WTC11 (cell line): ENCODE measurements at regions not wholly inside any gene's neighbourhood (a gene's known extent, or its start where the extent isn't known, plus 50 kb on each side); places are given as distances from the start of the nearest gene placed in this dataset.

ENCODE experiments used
- ATAC-seq: fragments of 200-7000 bp; cut with Tn5 transposase; 2 replicates; pipeline ENCODE4 v1.10.0; 2021; ENCODE audit warnings: mild to moderate bottlenecking, moderate library complexity
- CTCF ChIA-PET: fragments of 300-600 bp; sonication (Branson Sonifier 250); formaldehyde crosslinking; loops from one replicate; lab custom pipeline; 2021; ENCODE audit warnings: antibody characterized with exemption; lab: Charles Lee
- POLR2A ChIA-PET: fragments of 350-600 bp; sonication (Branson Sonifier 250); formaldehyde crosslinking; loops from one replicate; lab custom pipeline; 2021; ENCODE audit warnings: antibody characterized with exemption; lab: Charles Lee
- DNase-seq: peaks from one replicate; pipeline ENCODE4 v3.0.0; 2021; ENCODE audit warnings: low spot score
- H3K27ac Mint-ChIP-seq: 2 replicates; pipeline ENCODE4 v1.8.0; 2021; ENCODE audit warnings: mixed read lengths
- H3K27me3 Mint-ChIP-seq: 2 replicates; pipeline ENCODE4 v1.8.0; 2021; ENCODE audit warnings: low read depth, mild to moderate bottlenecking, moderate library complexity, mixed read lengths
- H3K36me3 Mint-ChIP-seq: 2 replicates; pipeline ENCODE4 v1.8.0; 2021; ENCODE audit warnings: mixed read lengths
- H3K4me1 Mint-ChIP-seq: 2 replicates; pipeline ENCODE4 v1.8.0; 2022; ENCODE audit warnings: mixed read lengths
- H3K4me3 Mint-ChIP-seq: 2 replicates; pipeline ENCODE4 v1.8.0; 2021; ENCODE audit warnings: mild to moderate bottlenecking, moderate library complexity, mixed read lengths
- H3K9me3 Mint-ChIP-seq: 2 replicates; pipeline ENCODE4 v1.8.0; 2021; ENCODE audit warnings: mixed read lengths
- CBFB ChIP-seq: sonication (generic); formaldehyde crosslinking; IDR thresholded peaks from 2 replicates; pipeline ENCODE4 v1.8.1; 2022; ENCODE audit warnings: mild to moderate bottlenecking, low read depth, missing genetic modification reagents
- ESRRA ChIP-seq: sonication (generic); formaldehyde crosslinking; IDR thresholded peaks from 2 replicates; pipeline ENCODE4 v1.8.1; 2022; ENCODE audit warnings: mild to moderate bottlenecking, missing genetic modification reagents, borderline replicate concordance
- ETV6 ChIP-seq: sonication (generic); formaldehyde crosslinking; IDR thresholded peaks from 2 replicates; pipeline ENCODE4 v1.8.1; 2022; ENCODE audit warnings: mild to moderate bottlenecking, missing genetic modification reagents
- FOXK1 ChIP-seq: sonication (generic); formaldehyde crosslinking; IDR thresholded peaks from 2 replicates; pipeline ENCODE4 v1.8.0; 2022; ENCODE audit warnings: mild to moderate bottlenecking, moderate library complexity, missing genetic modification reagents
- GTF2I ChIP-seq: fragments of 250-450 bp; sonication (Bioruptor Pico); conservative IDR thresholded peaks from 2 replicates; pipeline ENCODE4 v1.4.0; 2021; ENCODE audit warnings: mild to moderate bottlenecking
- NFATC4 ChIP-seq: fragments of 250-450 bp; sonication (Bioruptor Pico); IDR thresholded peaks from 2 replicates; pipeline ENCODE4 v1.9.0; 2021; ENCODE audit warnings: mild to moderate bottlenecking
- NR2C2 ChIP-seq: sonication (generic); formaldehyde crosslinking; IDR thresholded peaks from 2 replicates; pipeline ENCODE4 v1.8.0; 2022; ENCODE audit warnings: mild to moderate bottlenecking, missing genetic modification reagents
- SMAD4 ChIP-seq: sonication (generic); formaldehyde crosslinking; IDR thresholded peaks from 2 replicates; pipeline ENCODE4 v1.8.0; 2022; ENCODE audit warnings: mild to moderate bottlenecking, missing genetic modification reagents
- SP1 ChIP-seq: sonication (generic); formaldehyde crosslinking; conservative IDR thresholded peaks from 2 replicates; pipeline ENCODE4 v1.8.1; 2022; ENCODE audit warnings: missing genetic modification reagents
- TEAD4 ChIP-seq: sonication (generic); formaldehyde crosslinking; IDR thresholded peaks from 2 replicates; pipeline ENCODE4 v1.8.0; 2022; ENCODE audit warnings: mild to moderate bottlenecking, missing genetic modification reagents
- TF ChIP-seq, protein P1 (sequence below): sonication (generic); formaldehyde crosslinking; IDR thresholded peaks from 2 replicates; pipeline ENCODE4 v1.8.1; 2023; ENCODE audit warnings: mild to moderate bottlenecking, missing genetic modification reagents, borderline replicate concordance
- TF ChIP-seq, protein P2 (sequence below): sonication (generic); formaldehyde crosslinking; conservative IDR thresholded peaks from 2 replicates; pipeline ENCODE4 v1.8.1; 2023; ENCODE audit warnings: mild to moderate bottlenecking, low read depth, missing genetic modification reagents, moderate library complexity
- TF ChIP-seq, protein P3 (sequence below): fragments of 250-450 bp; sonication (Bioruptor Pico); IDR thresholded peaks from 2 replicates; pipeline ENCODE4 v1.8.0; 2021; ENCODE audit warnings: mild to moderate bottlenecking
- TF ChIP-seq, protein P4 (sequence below): sonication (generic); formaldehyde crosslinking; IDR thresholded peaks from 2 replicates; pipeline ENCODE4 v1.8.0; 2022; ENCODE audit warnings: mild to moderate bottlenecking, missing genetic modification reagents
- TF ChIP-seq, protein P5 (sequence below): sonication (generic); formaldehyde crosslinking; IDR thresholded peaks from 2 replicates; pipeline ENCODE4 v1.8.1; 2023; ENCODE audit warnings: mild to moderate bottlenecking, missing genetic modification reagents
- TF ChIP-seq, protein P6 (sequence below): sonication (generic); formaldehyde crosslinking; IDR thresholded peaks from 2 replicates; pipeline ENCODE4 v1.8.0; 2022; ENCODE audit warnings: mild to moderate bottlenecking, missing genetic modification reagents
- TF ChIP-seq, protein P7 (sequence below): sonication (generic); formaldehyde crosslinking; IDR thresholded peaks from 2 replicates; pipeline ENCODE4 v1.8.1; 2023; ENCODE audit warnings: mild to moderate bottlenecking, missing genetic modification reagents, moderate library complexity

DNA sequence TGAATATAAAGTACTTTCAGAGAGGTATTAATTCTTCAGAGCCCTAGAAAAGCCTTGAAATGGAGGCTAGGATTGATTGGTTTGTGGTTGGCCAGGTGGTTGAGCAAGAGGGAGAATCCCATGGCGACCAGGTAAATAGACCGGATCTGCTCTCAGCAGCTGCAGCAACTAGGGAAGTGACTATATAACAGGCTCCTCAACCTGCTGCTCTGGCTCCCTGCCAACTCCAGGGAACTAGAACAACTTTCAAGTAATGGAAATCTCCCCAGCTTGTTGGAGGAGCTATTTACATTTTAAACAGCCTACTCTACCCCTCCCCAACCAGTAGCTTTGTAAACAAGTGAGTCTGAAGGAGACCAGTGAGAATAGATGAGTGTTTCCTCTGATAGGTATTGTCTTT lies 121.8 kb upstream of the CADM2 start:
- Mint-ChIP-seq H3K4me3 (peak overlapping the region; percentile 45), H3K4me1 (peaks cover 54% of the 10 kb centered on the region), H3K36me3 (peaks cover 25% of the 10 kb centered on the region), H3K9me3 (peaks cover 31% of the 10 kb centered on the region), H3K27ac (peak overlapping the region; percentile 100), H3K27me3 (no peaks in the 10 kb centered on the region)
- ChIA-PET POLR2A (no interaction called here), CTCF (no interaction called here)
- TF ChIP-seq, protein P1, sequence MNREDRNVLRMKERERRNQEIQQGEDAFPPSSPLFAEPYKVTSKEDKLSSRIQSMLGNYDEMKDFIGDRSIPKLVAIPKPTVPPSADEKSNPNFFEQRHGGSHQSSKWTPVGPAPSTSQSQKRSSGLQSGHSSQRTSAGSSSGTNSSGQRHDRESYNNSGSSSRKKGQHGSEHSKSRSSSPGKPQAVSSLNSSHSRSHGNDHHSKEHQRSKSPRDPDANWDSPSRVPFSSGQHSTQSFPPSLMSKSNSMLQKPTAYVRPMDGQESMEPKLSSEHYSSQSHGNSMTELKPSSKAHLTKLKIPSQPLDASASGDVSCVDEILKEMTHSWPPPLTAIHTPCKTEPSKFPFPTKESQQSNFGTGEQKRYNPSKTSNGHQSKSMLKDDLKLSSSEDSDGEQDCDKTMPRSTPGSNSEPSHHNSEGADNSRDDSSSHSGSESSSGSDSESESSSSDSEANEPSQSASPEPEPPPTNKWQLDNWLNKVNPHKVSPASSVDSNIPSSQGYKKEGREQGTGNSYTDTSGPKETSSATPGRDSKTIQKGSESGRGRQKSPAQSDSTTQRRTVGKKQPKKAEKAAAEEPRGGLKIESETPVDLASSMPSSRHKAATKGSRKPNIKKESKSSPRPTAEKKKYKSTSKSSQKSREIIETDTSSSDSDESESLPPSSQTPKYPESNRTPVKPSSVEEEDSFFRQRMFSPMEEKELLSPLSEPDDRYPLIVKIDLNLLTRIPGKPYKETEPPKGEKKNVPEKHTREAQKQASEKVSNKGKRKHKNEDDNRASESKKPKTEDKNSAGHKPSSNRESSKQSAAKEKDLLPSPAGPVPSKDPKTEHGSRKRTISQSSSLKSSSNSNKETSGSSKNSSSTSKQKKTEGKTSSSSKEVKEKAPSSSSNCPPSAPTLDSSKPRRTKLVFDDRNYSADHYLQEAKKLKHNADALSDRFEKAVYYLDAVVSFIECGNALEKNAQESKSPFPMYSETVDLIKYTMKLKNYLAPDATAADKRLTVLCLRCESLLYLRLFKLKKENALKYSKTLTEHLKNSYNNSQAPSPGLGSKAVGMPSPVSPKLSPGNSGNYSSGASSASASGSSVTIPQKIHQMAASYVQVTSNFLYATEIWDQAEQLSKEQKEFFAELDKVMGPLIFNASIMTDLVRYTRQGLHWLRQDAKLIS (CRISPR knock-in tag) = no peak
- TF ChIP-seq FOXK1 (peak; percentile 71), NR2C2 (CRISPR knock-in tag) (no peak), SMAD4 (CRISPR knock-in tag) (no peak), TEAD4 (no peak), ESRRA (CRISPR knock-in tag) (no peak), GTF2I (no peak), NFATC4 (CRISPR knock-in tag) (no peak), SP1 (CRISPR knock-in tag) (peak; percentile 31), ETV6 (CRISPR knock-in tag) (peak; percentile 35; the same call in 1 of the 2 replicates), CBFB (CRISPR knock-in tag) (no peak)
- TF ChIP-seq, protein P2, sequence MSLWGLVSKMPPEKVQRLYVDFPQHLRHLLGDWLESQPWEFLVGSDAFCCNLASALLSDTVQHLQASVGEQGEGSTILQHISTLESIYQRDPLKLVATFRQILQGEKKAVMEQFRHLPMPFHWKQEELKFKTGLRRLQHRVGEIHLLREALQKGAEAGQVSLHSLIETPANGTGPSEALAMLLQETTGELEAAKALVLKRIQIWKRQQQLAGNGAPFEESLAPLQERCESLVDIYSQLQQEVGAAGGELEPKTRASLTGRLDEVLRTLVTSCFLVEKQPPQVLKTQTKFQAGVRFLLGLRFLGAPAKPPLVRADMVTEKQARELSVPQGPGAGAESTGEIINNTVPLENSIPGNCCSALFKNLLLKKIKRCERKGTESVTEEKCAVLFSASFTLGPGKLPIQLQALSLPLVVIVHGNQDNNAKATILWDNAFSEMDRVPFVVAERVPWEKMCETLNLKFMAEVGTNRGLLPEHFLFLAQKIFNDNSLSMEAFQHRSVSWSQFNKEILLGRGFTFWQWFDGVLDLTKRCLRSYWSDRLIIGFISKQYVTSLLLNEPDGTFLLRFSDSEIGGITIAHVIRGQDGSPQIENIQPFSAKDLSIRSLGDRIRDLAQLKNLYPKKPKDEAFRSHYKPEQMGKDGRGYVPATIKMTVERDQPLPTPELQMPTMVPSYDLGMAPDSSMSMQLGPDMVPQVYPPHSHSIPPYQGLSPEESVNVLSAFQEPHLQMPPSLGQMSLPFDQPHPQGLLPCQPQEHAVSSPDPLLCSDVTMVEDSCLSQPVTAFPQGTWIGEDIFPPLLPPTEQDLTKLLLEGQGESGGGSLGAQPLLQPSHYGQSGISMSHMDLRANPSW (CRISPR knock-in tag) = no peak
- TF ChIP-seq, protein P3, sequence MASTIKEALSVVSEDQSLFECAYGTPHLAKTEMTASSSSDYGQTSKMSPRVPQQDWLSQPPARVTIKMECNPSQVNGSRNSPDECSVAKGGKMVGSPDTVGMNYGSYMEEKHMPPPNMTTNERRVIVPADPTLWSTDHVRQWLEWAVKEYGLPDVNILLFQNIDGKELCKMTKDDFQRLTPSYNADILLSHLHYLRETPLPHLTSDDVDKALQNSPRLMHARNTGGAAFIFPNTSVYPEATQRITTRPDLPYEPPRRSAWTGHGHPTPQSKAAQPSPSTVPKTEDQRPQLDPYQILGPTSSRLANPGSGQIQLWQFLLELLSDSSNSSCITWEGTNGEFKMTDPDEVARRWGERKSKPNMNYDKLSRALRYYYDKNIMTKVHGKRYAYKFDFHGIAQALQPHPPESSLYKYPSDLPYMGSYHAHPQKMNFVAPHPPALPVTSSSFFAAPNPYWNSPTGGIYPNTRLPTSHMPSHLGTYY (CRISPR knock-in tag) = no peak
- TF ChIP-seq, protein P4, sequence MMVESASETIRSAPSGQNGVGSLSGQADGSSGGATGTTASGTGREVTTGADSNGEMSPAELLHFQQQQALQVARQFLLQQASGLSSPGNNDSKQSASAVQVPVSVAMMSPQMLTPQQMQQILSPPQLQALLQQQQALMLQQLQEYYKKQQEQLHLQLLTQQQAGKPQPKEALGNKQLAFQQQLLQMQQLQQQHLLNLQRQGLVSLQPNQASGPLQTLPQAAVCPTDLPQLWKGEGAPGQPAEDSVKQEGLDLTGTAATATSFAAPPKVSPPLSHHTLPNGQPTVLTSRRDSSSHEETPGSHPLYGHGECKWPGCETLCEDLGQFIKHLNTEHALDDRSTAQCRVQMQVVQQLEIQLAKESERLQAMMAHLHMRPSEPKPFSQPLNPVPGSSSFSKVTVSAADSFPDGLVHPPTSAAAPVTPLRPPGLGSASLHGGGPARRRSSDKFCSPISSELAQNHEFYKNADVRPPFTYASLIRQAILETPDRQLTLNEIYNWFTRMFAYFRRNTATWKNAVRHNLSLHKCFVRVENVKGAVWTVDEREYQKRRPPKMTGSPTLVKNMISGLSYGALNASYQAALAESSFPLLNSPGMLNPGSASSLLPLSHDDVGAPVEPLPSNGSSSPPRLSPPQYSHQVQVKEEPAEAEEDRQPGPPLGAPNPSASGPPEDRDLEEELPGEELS (CRISPR knock-in tag) = peak; percentile 93; the same call in 1 of the 2 replicates
- TF ChIP-seq, protein P5, sequence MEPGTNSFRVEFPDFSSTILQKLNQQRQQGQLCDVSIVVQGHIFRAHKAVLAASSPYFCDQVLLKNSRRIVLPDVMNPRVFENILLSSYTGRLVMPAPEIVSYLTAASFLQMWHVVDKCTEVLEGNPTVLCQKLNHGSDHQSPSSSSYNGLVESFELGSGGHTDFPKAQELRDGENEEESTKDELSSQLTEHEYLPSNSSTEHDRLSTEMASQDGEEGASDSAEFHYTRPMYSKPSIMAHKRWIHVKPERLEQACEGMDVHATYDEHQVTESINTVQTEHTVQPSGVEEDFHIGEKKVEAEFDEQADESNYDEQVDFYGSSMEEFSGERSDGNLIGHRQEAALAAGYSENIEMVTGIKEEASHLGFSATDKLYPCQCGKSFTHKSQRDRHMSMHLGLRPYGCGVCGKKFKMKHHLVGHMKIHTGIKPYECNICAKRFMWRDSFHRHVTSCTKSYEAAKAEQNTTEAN (CRISPR knock-in tag) = no peak
- TF ChIP-seq, protein P6, sequence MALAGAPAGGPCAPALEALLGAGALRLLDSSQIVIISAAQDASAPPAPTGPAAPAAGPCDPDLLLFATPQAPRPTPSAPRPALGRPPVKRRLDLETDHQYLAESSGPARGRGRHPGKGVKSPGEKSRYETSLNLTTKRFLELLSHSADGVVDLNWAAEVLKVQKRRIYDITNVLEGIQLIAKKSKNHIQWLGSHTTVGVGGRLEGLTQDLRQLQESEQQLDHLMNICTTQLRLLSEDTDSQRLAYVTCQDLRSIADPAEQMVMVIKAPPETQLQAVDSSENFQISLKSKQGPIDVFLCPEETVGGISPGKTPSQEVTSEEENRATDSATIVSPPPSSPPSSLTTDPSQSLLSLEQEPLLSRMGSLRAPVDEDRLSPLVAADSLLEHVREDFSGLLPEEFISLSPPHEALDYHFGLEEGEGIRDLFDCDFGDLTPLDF (CRISPR knock-in tag) = no peak
- TF ChIP-seq, protein P7, sequence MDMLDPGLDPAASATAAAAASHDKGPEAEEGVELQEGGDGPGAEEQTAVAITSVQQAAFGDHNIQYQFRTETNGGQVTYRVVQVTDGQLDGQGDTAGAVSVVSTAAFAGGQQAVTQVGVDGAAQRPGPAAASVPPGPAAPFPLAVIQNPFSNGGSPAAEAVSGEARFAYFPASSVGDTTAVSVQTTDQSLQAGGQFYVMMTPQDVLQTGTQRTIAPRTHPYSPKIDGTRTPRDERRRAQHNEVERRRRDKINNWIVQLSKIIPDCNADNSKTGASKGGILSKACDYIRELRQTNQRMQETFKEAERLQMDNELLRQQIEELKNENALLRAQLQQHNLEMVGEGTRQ (CRISPR knock-in tag) = peak; percentile 29; the same call in 1 of the 2 replicates
- ATAC-seq = peak; percentile 97
- DNase-seq = peak; percentile 82
